SU-DHL-6 (cell line): ENCODE measurements at regions not wholly inside any gene's neighbourhood (a gene's known extent, or its start where the extent isn't known, plus 50 kb on each side); places are given as distances from the start of the nearest gene placed in this dataset.
"Not testable (repeated sequence)": the region's sequence is repeated elsewhere in the genome, so short reads cannot be mapped to it uniquely, and the experiment has no call there.

Experiments
- H2AFZ ChIP-seq: fragments of 200-600 bp; sonication (generic); 2 replicates; pipeline ENCODE4 v1.6.1; 2014; ENCODE audit warnings: low read depth, mild to moderate bottlenecking, moderate library complexity, mixed read lengths, antibody characterized with exemption, low read length; ENCODE audit not compliant: severe bottlenecking
- H3F3A ChIP-seq: fragments of 200-600 bp; shearing (Covaris generic); 2 replicates; pipeline ENCODE4 v1.6.0; 2016; ENCODE audit warnings: antibody characterized with exemption, mild to moderate bottlenecking; ENCODE audit not compliant: insufficient read depth
- H3K27ac ChIP-seq: fragments of 200-600 bp; sonication (generic); 2 replicates; pipeline ENCODE4 v1.5.1; 2016; ENCODE audit warnings: low read depth, mild to moderate bottlenecking, low read length, moderate library complexity, mixed read lengths
- H3K27me3 ChIP-seq: fragments of 200-600 bp; sonication (generic), shearing (Covaris generic); 2 replicates; pipeline ENCODE4 v1.6.0; 2014; ENCODE audit warnings: mild to moderate bottlenecking, low read length
- H3K36me3 ChIP-seq: fragments of 200-600 bp; sonication (generic); 2 replicates; pipeline ENCODE4 v1.6.1; 2014; ENCODE audit warnings: mild to moderate bottlenecking, low read length, mixed read lengths
- H3K4me2 ChIP-seq: fragments of 300-600, 200-600 bp; shearing (Covaris generic), sonication (generic); 2 replicates; pipeline ENCODE4 v1.6.0; 2014; ENCODE audit warnings: low read length, low read depth, mild to moderate bottlenecking; ENCODE audit not compliant: poor library complexity, severe bottlenecking
- H3K4me3 ChIP-seq: fragments of 200-600 bp; sonication (generic); 2 replicates; pipeline ENCODE4 v1.5.1; 2014; ENCODE audit warnings: antibody characterized with exemption, low read length, mild to moderate bottlenecking, mixed read lengths; ENCODE audit not compliant: insufficient read depth, poor library complexity, severe bottlenecking
- H3K79me2 ChIP-seq: fragments of 200-600 bp; sonication (generic); 2 replicates; pipeline ENCODE4 v1.6.1; 2014; ENCODE audit warnings: mild to moderate bottlenecking, low read length, moderate library complexity; ENCODE audit not compliant: insufficient read depth
- H3K9ac ChIP-seq: fragments of 200-600 bp; sonication (generic); 2 replicates; pipeline ENCODE4 v1.7.0; 2014; ENCODE audit warnings: mild to moderate bottlenecking, low read length
- H3K9me2 ChIP-seq: fragments of 200-600 bp; sonication (generic); replicated peaks from 2 replicates; pipeline ENCODE4 v1.6.1; 2014; ENCODE audit warnings: low read length; ENCODE audit not compliant: insufficient read depth
- H3K9me3 ChIP-seq: fragments of 200-600 bp; sonication (generic); 2 replicates; pipeline ENCODE4 v1.6.1; 2014; ENCODE audit warnings: low read length, mixed read lengths; ENCODE audit not compliant: insufficient read depth
- H4K20me1 ChIP-seq: fragments of 200-600 bp; sonication (generic); 2 replicates; pipeline ENCODE4 v1.6.1; 2014; ENCODE audit warnings: low read depth, mild to moderate bottlenecking, antibody characterized with exemption, low read length, moderate library complexity, mixed read lengths
- EZH2phosphoT487 ChIP-seq: fragments of 200-600 bp; sonication (generic), shearing (Covaris generic); conservative IDR thresholded peaks from 2 replicates; pipeline ENCODE4 v1.6.1; 2018; ENCODE audit warnings: mild to moderate bottlenecking, antibody characterized with exemption, low read length, moderate library complexity, mixed read lengths
- TF ChIP-seq, protein P1 (sequence below): fragments of 200-600 bp; sonication (generic); IDR thresholded peaks from one replicate; pipeline ENCODE4 v1.5.1; 2017; ENCODE audit warnings: antibody characterized with exemption, mild to moderate bottlenecking, low read length, moderate library complexity; ENCODE audit not compliant: insufficient read depth, poor library complexity, severe bottlenecking

DNA sequence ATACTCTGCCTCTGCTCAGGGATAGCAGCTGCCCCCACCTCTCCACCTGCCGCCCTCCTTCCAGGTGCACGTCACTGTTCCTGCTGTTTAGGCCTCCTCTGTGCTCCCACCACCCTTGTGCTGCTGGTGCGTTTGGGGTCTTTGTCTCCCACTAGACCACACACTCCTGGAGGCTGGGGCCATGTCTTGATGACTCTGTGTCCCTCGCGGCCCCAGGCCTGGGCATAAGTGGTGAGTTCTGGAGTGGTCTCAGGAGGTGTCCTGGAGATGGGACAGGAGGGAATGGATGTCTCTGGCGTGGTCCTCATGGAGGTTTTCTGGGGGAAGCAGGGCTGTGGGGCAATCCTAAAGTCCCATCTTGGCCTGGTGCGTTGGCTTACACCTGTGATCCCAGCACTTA lies 132.1 kb downstream of the TFCP2L1 start:
- Histone ChIP-seq H3K79me2 (no peaks in the 10 kb centered on the region), H3K9me3 (no peaks in the 10 kb centered on the region; the same call in 1 of the 2 replicates), H3K36me3 (no peaks in the 10 kb centered on the region), H3K4me3 (no peak overlapping the region), H3K27me3 (no peaks in the 10 kb centered on the region), H3F3A (no peaks in the 10 kb centered on the region), H3K4me2 (no peak overlapping the region), H3K27ac (no peak overlapping the region), H2AFZ (no peak overlapping the region), H3K9me2 (no peaks in the 10 kb centered on the region), H4K20me1 (no peaks in the 10 kb centered on the region), H3K9ac (no peak overlapping the region)
- TF ChIP-seq, protein P1, sequence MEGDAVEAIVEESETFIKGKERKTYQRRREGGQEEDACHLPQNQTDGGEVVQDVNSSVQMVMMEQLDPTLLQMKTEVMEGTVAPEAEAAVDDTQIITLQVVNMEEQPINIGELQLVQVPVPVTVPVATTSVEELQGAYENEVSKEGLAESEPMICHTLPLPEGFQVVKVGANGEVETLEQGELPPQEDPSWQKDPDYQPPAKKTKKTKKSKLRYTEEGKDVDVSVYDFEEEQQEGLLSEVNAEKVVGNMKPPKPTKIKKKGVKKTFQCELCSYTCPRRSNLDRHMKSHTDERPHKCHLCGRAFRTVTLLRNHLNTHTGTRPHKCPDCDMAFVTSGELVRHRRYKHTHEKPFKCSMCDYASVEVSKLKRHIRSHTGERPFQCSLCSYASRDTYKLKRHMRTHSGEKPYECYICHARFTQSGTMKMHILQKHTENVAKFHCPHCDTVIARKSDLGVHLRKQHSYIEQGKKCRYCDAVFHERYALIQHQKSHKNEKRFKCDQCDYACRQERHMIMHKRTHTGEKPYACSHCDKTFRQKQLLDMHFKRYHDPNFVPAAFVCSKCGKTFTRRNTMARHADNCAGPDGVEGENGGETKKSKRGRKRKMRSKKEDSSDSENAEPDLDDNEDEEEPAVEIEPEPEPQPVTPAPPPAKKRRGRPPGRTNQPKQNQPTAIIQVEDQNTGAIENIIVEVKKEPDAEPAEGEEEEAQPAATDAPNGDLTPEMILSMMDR: no peak
- no peak for TF ChIP-seq EZH2phosphoT487

- Histone ChIP-seq H3K9me2 (no peaks in the 10 kb centered on the region), H3K27me3 (no peaks in the 10 kb centered on the region), H3K79me2 (no peaks in the 10 kb centered on the region), H3K36me3 (no peaks in the 10 kb centered on the region), H3K4me3 (no peak overlapping the region), H3K9ac (no peak overlapping the region), H3K4me2 (no peak overlapping the region), H4K20me1 (no peaks in the 10 kb centered on the region), H2AFZ (no peak overlapping the region), H3K9me3 (no peaks in the 10 kb centered on the region; the same call in 1 of the 2 replicates), H3K27ac (no peak overlapping the region), H3F3A (no peaks in the 10 kb centered on the region)
- TF ChIP-seq EZH2phosphoT487: no peak
- TF ChIP-seq, protein P1: no peak
These were observed 131.5 kb downstream of the TFCP2L1 start for GRCh38 chr2:121153516-121153915.

- H3K9me2 ChIP-seq: no peaks in the 10 kb centered on the region
- H4K20me1 ChIP-seq: no peaks in the 10 kb centered on the region
- H3K79me2 ChIP-seq: no peaks in the 10 kb centered on the region
- H3K4me2 ChIP-seq: no peak overlapping the region
- no peak overlapping the region for H3K9ac ChIP-seq
- no peaks in the 10 kb centered on the region for H3K27me3 ChIP-seq
- no peaks in the 10 kb centered on the region for H3F3A ChIP-seq
- no peak overlapping the region for H2AFZ ChIP-seq
- H3K27ac ChIP-seq: no peak overlapping the region
- TF ChIP-seq, protein P1: no peak
- no peak for TF ChIP-seq EZH2phosphoT487
- no peak overlapping the region for H3K4me3 ChIP-seq
- no peaks in the 10 kb centered on the region; the same call in 1 of the 2 replicates for H3K9me3 ChIP-seq
- no peaks in the 10 kb centered on the region for H3K36me3 ChIP-seq
These were observed 129.4 kb downstream of the TFCP2L1 start for GRCh38 chr2:121155502-121156056.

GRCh38 chr2:121157481-121157880 lies 127.5 kb downstream of the TFCP2L1 start:
- not testable (repeated sequence) for H4K20me1 ChIP-seq, H3K4me2 ChIP-seq, H3K79me2 ChIP-seq, H2AFZ ChIP-seq, H3K27ac ChIP-seq, H3F3A ChIP-seq, H3K4me3 ChIP-seq, H3K9ac ChIP-seq, H3K36me3 ChIP-seq, H3K9me3 ChIP-seq, H3K9me2 ChIP-seq, H3K27me3 ChIP-seq
